ENCODE measurements at regions not wholly inside any gene's neighbourhood (a gene's known extent, or its start where the extent isn't known, plus 50 kb on each side); places are given as distances from the start of the nearest gene placed in this dataset.
A peak's percentile ranks its signal among the peaks of the same experiment; 100 is the strongest.
"Not testable (repeated sequence)": the region's sequence is repeated elsewhere in the genome, so short reads cannot be mapped to it uniquely, and the experiment has no call there.

- H3K27ac ChIP-seq: no peak overlapping the region
- no peak for DNase-seq (ENCODE audit: low read depth, low spot score)
These were observed 101.7 kb downstream of the SOCS6 start for GRCh38 chr18:70390371-70391090.

GRCh38 chr18:70389036-70389435, 100.2 kb downstream of the SOCS6 start:
- not testable (repeated sequence) for H3K27ac ChIP-seq; DNase-seq (ENCODE audit: low read depth, low spot score)

GRCh38 chr18:70387027-70387426, 98.2 kb downstream of the SOCS6 start:
- DNase-seq (ENCODE audit: low read depth, low spot score): no peak
- no peak overlapping the region for H3K27ac ChIP-seq

- H3K27ac ChIP-seq: no peak overlapping the region
These were observed 97.7 kb downstream of the SOCS6 start for GRCh38 chr18:70386582-70386981.

GRCh38 chr18:70385474-70385873, 96.6 kb downstream of the SOCS6 start:
- peak overlapping the region; percentile 93 for H3K27ac ChIP-seq

More at GRCh38 chr18:70386582-70386981, 97.7 kb downstream of the SOCS6 start:
- DNase-seq (ENCODE audit: low read depth, low spot score): no peak

GRCh38 chr18:70384181-70384790, 95.4 kb downstream of the SOCS6 start:
- peak overlapping the region; percentile 93 for H3K27ac ChIP-seq
- peak; percentile 82 for DNase-seq (ENCODE audit: low read depth, low spot score)

More at GRCh38 chr18:70385474-70385873, 96.6 kb downstream of the SOCS6 start:
- no peak for DNase-seq (ENCODE audit: low read depth, low spot score)

GRCh38 chr18:70382992-70383717, 94.3 kb downstream of the SOCS6 start:
- peak overlapping the region; percentile 93 for H3K27ac ChIP-seq
- DNase-seq (ENCODE audit: low read depth, low spot score): no peak

- DNase-seq (ENCODE audit: low read depth, low spot score): no peak
- H3K27ac ChIP-seq: peak overlapping the region; percentile 93
These were observed 93.2 kb downstream of the SOCS6 start for GRCh38 chr18:70382017-70382416.

GRCh38 chr18:70380915-70381896, 92.4 kb downstream of the SOCS6 start:
- no peak for DNase-seq (ENCODE audit: low read depth, low spot score)
- H3K27ac ChIP-seq: peak overlapping the region; percentile 93

Measured in epithelial cell of prostate (primary cell).